ENCODE measurements at regions not wholly inside any gene's neighbourhood (a gene's known extent, or its start where the extent isn't known, plus 50 kb on each side); places are given as distances from the start of the nearest gene placed in this dataset.

GRCh38 chr7:131865911-131866310 is 309.5 kb upstream of the PODXL start:
- TF ChIP-seq CTCF (conservative IDR thresholded peaks at IDR 0.05 in 1 of 2, IDR thresholded peaks at IDR 0.05 in 1 of 2; ENCODE audit: extremely low read depth in 1 of 2, insufficient read depth in 1 of 2, low read depth in 1 of 2, low read length in 2 of 2) = no peak
- TF ChIP-seq EZH2 (IDR thresholded peaks at IDR 0.05; ENCODE audit: borderline replicate concordance, low read length) = no peak
